GM12875 (cell line): ENCODE measurements at regions not wholly inside any gene's neighbourhood (a gene's known extent, or its start where the extent isn't known, plus 50 kb on each side); places are given as distances from the start of the nearest gene placed in this dataset.

Source experiments
- H3K4me3 ChIP-seq: one replicate; pipeline ENCODE4 v1.5.1; 2011; ENCODE audit warnings: low read depth, low read length, control low read depth
- TF ChIP-seq, protein P1 (sequence below): IDR thresholded peaks from 2 replicates; pipeline ENCODE4 v1.5.1; 2011; ENCODE audit warnings: low read depth, mild to moderate bottlenecking, control low read depth, inconsistent platforms, low read length, moderate library complexity, borderline replicate concordance; ENCODE audit not compliant: insufficient read depth

DNA sequence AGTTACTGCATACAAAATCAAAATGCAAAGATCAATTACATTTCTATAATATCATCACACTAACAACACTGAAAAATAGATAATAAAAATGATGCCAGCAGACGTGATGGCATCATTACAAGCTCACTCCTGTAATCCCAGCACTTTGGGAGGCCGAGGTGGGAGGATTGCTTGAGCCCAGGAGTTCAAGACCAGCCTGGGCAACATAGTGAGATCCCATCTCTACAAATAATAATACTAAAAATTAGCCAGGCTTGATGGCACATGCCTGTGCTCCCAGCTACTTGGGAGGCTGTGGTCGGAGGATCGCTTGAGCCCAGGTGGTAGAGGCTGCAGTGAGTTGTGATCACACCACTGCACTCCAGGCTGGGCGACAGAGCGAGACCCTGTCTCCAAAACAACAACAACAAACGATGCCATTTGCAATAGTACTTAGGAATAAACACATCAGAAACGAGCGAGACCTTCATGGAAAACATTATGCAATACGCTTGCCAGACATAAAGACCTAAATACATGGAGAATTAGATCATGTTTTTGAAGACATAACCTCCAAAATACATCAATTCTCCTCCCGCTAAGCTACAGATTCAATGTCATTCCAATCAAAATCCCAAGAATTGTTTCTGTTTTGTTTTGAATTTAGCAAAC is 86.6 kb upstream of the ERRFI1 start:
- no peak overlapping the region for H3K4me3 ChIP-seq
- TF ChIP-seq, protein P1, sequence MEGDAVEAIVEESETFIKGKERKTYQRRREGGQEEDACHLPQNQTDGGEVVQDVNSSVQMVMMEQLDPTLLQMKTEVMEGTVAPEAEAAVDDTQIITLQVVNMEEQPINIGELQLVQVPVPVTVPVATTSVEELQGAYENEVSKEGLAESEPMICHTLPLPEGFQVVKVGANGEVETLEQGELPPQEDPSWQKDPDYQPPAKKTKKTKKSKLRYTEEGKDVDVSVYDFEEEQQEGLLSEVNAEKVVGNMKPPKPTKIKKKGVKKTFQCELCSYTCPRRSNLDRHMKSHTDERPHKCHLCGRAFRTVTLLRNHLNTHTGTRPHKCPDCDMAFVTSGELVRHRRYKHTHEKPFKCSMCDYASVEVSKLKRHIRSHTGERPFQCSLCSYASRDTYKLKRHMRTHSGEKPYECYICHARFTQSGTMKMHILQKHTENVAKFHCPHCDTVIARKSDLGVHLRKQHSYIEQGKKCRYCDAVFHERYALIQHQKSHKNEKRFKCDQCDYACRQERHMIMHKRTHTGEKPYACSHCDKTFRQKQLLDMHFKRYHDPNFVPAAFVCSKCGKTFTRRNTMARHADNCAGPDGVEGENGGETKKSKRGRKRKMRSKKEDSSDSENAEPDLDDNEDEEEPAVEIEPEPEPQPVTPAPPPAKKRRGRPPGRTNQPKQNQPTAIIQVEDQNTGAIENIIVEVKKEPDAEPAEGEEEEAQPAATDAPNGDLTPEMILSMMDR: no peak

DNA sequence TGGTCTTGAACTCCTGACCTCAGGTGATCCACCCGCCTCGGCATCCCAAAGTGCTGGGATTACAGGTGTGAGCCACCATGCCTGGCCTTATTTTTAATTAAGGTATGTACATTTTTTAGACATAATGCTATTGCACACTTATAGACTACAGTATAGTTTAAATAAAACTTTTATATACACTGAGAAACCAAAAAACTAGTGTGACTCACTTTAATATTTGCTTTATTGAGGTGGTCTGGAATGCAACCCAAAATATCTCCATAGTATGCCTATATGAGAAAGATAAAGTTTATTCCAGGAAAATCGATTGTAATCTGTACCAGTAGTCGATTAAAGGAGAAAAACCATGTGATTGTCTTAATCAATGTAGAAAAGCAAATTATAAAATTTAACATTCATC is 85.5 kb upstream of the ERRFI1 start:
- TF ChIP-seq, protein P1: no peak
- no peak overlapping the region for H3K4me3 ChIP-seq

DNA sequence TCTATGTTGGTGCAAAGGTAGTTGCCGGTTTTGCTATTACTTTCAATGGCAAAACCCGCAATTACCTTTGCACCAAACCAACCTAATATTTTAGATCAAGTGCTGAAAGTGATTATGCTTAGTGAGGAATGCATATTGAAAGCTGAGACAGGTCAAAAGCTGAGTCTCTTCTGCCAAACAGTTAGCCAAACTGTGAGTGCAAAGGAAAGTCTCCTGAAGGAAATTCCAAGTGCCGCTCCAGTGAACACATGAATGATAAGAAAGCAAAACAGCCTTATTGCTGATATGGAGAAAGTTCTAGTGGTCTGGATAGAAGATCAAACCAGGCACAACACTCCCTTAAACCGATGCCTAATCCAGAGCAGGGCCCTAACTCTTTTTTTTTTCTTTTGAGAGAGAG is 83.1 kb upstream of the ERRFI1 start:
- TF ChIP-seq, protein P1: no peak
- H3K4me3 ChIP-seq: no peak overlapping the region

DNA sequence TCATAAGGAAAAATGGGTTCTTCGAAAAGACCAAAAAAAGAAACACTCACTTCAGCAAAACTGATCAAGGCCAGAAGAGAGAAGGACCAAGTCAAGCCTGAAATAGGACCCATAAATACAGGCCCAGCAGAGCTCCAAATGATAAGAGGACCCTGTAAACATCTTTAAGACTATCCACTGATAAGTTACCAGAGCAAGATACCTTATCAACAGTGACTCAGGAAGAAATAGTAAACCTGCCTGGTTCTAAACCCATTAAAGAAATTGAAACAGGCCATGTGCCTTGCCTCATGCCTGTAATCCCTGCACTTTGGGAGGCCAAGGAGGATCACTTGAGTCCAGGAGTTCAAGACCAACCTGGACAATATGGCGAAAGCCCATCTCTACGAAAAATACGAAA is 81.8 kb upstream of the ERRFI1 start:
- H3K4me3 ChIP-seq: no peak overlapping the region
- TF ChIP-seq, protein P1: no peak

DNA sequence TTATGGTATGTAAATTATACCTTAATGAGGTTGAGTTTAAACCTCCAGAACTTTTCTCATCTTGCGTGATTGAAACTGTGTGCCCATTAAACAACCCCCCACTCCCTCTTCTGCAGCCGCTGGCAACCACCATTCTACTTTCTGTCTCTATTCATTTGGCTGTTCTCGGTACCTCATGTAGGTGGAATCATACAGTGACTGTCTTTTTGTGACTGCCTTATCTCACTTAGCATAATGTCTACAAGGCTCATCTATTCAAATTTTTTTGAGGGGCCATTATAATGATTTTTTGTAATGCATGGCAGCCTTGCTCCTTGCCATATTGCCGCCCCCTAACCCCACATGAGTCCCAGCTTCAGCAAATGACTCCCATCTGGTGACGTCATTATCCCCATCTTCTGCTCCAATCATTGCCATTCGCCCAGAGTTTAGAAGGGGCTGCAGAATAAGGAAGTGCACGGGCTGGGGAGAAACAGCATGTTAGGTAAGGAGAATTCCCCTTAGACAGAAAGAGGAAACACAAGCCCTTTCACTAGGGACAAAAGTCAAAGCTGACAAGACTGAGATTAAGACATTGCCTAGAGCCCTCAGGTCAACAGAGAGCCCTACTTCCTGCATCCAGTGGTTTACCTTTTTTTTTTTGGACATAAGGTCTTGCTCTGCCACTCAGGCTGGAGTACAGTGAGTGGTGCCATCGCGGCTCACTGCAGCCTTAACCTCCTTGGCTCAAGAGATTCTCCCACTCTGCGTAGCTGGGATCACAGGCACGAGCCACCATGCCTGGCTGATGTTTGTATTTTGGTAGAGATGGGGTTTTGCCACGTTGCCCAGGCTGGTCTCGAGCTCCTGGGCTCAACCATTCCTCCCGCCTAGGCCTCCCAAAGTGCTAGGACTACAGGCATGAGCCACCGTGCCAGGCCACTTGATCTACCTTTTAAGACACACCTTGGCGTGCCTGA is 78.4 kb upstream of the ERRFI1 start:
- H3K4me3 ChIP-seq: no peak overlapping the region
- TF ChIP-seq, protein P1: no peak

DNA sequence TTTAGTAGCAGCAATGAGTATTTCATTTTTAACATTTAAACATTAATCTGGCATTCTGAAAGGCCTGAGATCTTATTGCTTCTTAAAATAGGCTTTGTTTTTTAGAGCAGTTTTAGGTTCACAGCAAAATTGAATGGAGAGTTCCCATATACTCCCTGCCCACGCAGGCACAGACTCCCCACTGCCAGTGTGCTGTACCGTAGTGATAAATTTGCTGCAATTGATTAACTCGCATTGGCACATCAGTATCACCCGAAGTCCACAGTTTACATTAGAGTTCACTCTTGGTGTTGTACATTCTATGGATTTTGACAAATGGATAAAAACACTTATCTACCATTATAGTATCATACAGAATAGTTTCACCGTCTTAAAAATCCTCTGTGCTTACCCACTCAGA is 71.8 kb upstream of the ERRFI1 start:
- H3K4me3 ChIP-seq: no peak overlapping the region
- TF ChIP-seq, protein P1: no peak
